ENCODE measurements at regions not wholly inside any gene's neighbourhood (a gene's known extent, or its start where the extent isn't known, plus 50 kb on each side); places are given as distances from the start of the nearest gene placed in this dataset.

DNA sequence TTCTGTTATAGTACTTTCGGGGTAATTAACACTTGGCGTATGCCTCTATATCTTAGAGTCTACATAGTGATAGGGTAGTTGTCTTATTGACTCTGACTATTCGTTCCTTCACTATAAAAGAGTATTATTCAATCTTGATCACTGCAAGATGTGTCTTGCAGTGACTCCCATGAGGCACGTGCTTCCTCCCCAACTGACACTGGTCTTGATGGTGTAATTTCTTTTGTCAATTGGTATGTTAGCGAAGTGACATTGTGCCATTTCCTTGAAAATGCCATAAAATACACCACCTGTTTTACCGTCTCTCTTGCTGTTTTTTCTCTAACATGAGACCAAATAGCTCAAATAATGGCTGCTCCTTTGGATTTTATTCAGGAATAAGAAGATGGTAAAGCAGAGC, 1314.1 kb upstream of the CDH6 start:
- Histone ChIP-seq H3K79me2 (ENCODE audit: insufficient read depth, low read depth, low read length) (no peaks in the 10 kb centered on the region; the same call in 1 of the 2 replicates), H4K20me1 (ENCODE audit: insufficient read depth, low read length) (no peaks in the 10 kb centered on the region), H3K4me3 (ENCODE audit: low read depth, low read length, poor library complexity, severe bottlenecking) (no peak overlapping the region), H3K4me2 (ENCODE audit: low read length) (no peak overlapping the region), H2AFZ (ENCODE audit: low read length) (no peak overlapping the region), H3K4me1 (ENCODE audit: insufficient read depth, low read length, poor library complexity, severe bottlenecking) (no peaks in the 10 kb centered on the region), H3K36me3 (ENCODE audit: insufficient read depth, low read length) (no peaks in the 10 kb centered on the region), H3K9me2 (ENCODE audit: insufficient read depth, low read length) (no peaks in the 10 kb centered on the region), H3K9me3 (ENCODE audit: low read length) (no peaks in the 10 kb centered on the region), H3K27ac (ENCODE audit: low read depth, low read length, poor library complexity, severe bottlenecking) (no peak overlapping the region)
- intact Hi-C loops (cut with micrococcal nuclease; ENCODE audit: unreplicated experiment), result no loop called here
- ChIA-PET CTCF (ENCODE audit: unreplicated experiment) (no interaction called here), POLR2A (no interaction called here)
- no TSS peak for BruUV-seq (replicated peaks)
- no peak for TF ChIP-seq CTCF (conservative IDR thresholded peaks at IDR 0.05; ENCODE audit: low read length)
- no peak for TF ChIP-seq EZH2phosphoT487 (IDR thresholded peaks at IDR 0.05; ENCODE audit: borderline replicate concordance, low read depth, low read length)
- no peak for DNase-seq (ENCODE audit: low spot score)

DNA sequence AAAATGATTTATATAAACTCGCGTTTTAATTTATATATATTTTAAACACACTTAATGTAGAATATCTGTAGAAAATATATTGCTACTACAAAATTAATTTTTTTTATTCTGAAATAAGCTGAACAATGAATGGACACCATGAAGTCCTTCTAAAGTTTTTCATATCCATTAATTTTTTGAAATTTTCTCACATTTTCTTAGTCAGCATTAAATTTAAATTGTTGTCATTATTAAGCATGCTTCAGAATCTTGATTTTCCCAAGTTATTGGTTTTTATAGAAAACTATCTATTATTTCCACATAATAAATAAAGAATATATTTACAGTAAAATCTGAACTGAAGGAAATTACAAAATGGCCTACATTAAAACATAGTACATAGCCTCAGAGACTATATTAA, 1314.9 kb upstream of the CDH6 start:
- no peaks in the 10 kb centered on the region for H3K4me1 ChIP-seq (ENCODE audit: insufficient read depth, low read length, poor library complexity, severe bottlenecking)
- H3K9me3 ChIP-seq (ENCODE audit: low read length), result no peaks in the 10 kb centered on the region
- no peak overlapping the region for H3K4me3 ChIP-seq (ENCODE audit: low read depth, low read length, poor library complexity, severe bottlenecking)
- H4K20me1 ChIP-seq (ENCODE audit: insufficient read depth, low read length), result no peaks in the 10 kb centered on the region
- no peaks in the 10 kb centered on the region for H3K9me2 ChIP-seq (ENCODE audit: insufficient read depth, low read length)
- no TSS peak for BruUV-seq (replicated peaks)
- no peak overlapping the region for H2AFZ ChIP-seq (ENCODE audit: low read length)
- intact Hi-C loops (cut with micrococcal nuclease; ENCODE audit: unreplicated experiment), result no loop called here
- POLR2A ChIA-PET, result no interaction called here
- no peak overlapping the region for H3K27ac ChIP-seq (ENCODE audit: low read depth, low read length, poor library complexity, severe bottlenecking)
- H3K36me3 ChIP-seq (ENCODE audit: insufficient read depth, low read length), result no peaks in the 10 kb centered on the region
- CTCF ChIA-PET (ENCODE audit: unreplicated experiment), result no interaction called here
- no peaks in the 10 kb centered on the region; the same call in 1 of the 2 replicates for H3K79me2 ChIP-seq (ENCODE audit: insufficient read depth, low read depth, low read length)
- TF ChIP-seq EZH2phosphoT487 (IDR thresholded peaks at IDR 0.05; ENCODE audit: borderline replicate concordance, low read depth, low read length) (no peak), CTCF (conservative IDR thresholded peaks at IDR 0.05; ENCODE audit: low read length) (no peak)
- no peak for DNase-seq (ENCODE audit: low spot score)
- no peak overlapping the region for H3K4me2 ChIP-seq (ENCODE audit: low read length)

GRCh38 chr5:29867155-29867554, 1326.3 kb upstream of the CDH6 start:
- Histone ChIP-seq H3K36me3 (ENCODE audit: insufficient read depth, low read length) (no peaks in the 10 kb centered on the region), H3K27ac (ENCODE audit: low read depth, low read length, poor library complexity, severe bottlenecking) (no peak overlapping the region), H3K9me2 (ENCODE audit: insufficient read depth, low read length) (no peaks in the 10 kb centered on the region), H2AFZ (ENCODE audit: low read length) (no peak overlapping the region), H3K4me1 (ENCODE audit: insufficient read depth, low read length, poor library complexity, severe bottlenecking) (no peaks in the 10 kb centered on the region), H3K9me3 (ENCODE audit: low read length) (no peaks in the 10 kb centered on the region), H4K20me1 (ENCODE audit: insufficient read depth, low read length) (no peaks in the 10 kb centered on the region), H3K4me2 (ENCODE audit: low read length) (no peak overlapping the region), H3K4me3 (ENCODE audit: low read depth, low read length, poor library complexity, severe bottlenecking) (no peak overlapping the region), H3K79me2 (ENCODE audit: insufficient read depth, low read depth, low read length) (no peaks in the 10 kb centered on the region)
- BruUV-seq (replicated peaks), result no TSS peak
- no peak for TF ChIP-seq CTCF (conservative IDR thresholded peaks at IDR 0.05; ENCODE audit: low read length)
- TF ChIP-seq EZH2phosphoT487 (IDR thresholded peaks at IDR 0.05; ENCODE audit: borderline replicate concordance, low read depth, low read length), result no peak
- intact Hi-C loops (cut with micrococcal nuclease; ENCODE audit: unreplicated experiment), result no loop called here
- POLR2A ChIA-PET, result no interaction called here
- CTCF ChIA-PET (ENCODE audit: unreplicated experiment), result no interaction called here
- DNase-seq (ENCODE audit: low spot score), result no peak

Data from OCI-LY7 (cell line).